H1 (cell line): ENCODE measurements at regions not wholly inside any gene's neighbourhood (a gene's known extent, or its start where the extent isn't known, plus 50 kb on each side); places are given as distances from the start of the nearest gene placed in this dataset.

ENCODE experiments used
- CTCF ChIA-PET: fragments of 300-600 bp; sonication (Branson Sonifier 250); formaldehyde crosslinking; loops from one replicate; lab custom pipeline; 2021; ENCODE audit not compliant: partially characterized antibody; lab: Charles Lee
- POLR2A ChIA-PET: fragments of 300-600 bp; sonication (Branson Sonifier 250); formaldehyde crosslinking; loops from one replicate; lab custom pipeline; 2021; ENCODE audit warnings: inconsistent platforms; ENCODE audit not compliant: partially characterized antibody; lab: Charles Lee
- DNase-seq, 2 experiments: peaks; one replicate each; pipeline versions ENCODE4 v3.0.0 to v3.0.0-alpha.2; 2010 to 2022; ENCODE audit warnings: low spot score in 2 of 2, low read depth in 1 of 2, mixed read lengths in 1 of 2
- FAIRE-seq: peaks from 2 replicates; lab custom pipeline; 2011; peaks lifted over from hg19 to GRCh38; lab: Jason Lieb, UNC
- H2AFZ ChIP-seq: 2 replicates; pipeline ENCODE4 v1.8.1; 2012; ENCODE audit warnings: low read length, inconsistent platforms
- H2AK5ac ChIP-seq: 2 replicates; pipeline ENCODE4 v1.6.1; 2013; ENCODE audit warnings: low read depth, low read length
- H2BK120ac ChIP-seq: replicated peaks from 2 replicates; pipeline ENCODE3; 2013; ENCODE audit warnings: low read depth, low read length, inconsistent platforms
- H2BK12ac ChIP-seq: 2 replicates; pipeline ENCODE4 v1.6.1; 2013; ENCODE audit warnings: low read depth, low read length
- H2BK15ac ChIP-seq: 2 replicates; pipeline ENCODE4 v1.6.1; 2013; ENCODE audit warnings: low read length
- H2BK20ac ChIP-seq: 2 replicates; pipeline ENCODE4 v1.6.1; 2013; ENCODE audit warnings: low read length
- H2BK5ac ChIP-seq: 2 replicates; pipeline ENCODE4 v1.6.1; 2013; ENCODE audit warnings: low read depth, low read length
- H3K14ac ChIP-seq: 2 replicates; pipeline ENCODE4 v1.6.1; 2013; ENCODE audit warnings: inconsistent platforms; ENCODE audit not compliant: insufficient read length
- H3K18ac ChIP-seq: 2 replicates; pipeline ENCODE4 v1.6.1; 2013; ENCODE audit warnings: low read length; ENCODE audit errors: extremely low read depth
- H3K23ac ChIP-seq: 2 replicates; pipeline ENCODE4 v1.6.1; 2013; ENCODE audit warnings: inconsistent platforms; ENCODE audit not compliant: insufficient read length
- H3K23me2 ChIP-seq: 2 replicates; pipeline ENCODE4 v1.6.1; 2013; ENCODE audit warnings: low read depth, low read length
- H3K27ac ChIP-seq: 2 replicates; pipeline ENCODE4 v1.6.1; 2011; ENCODE audit warnings: low read depth, low read length, inconsistent platforms
- H3K27me3 ChIP-seq, 4 experiments: replicated peaks in 1 of 4; 1 replicate in 1 of 4; 2 replicates in 3 of 4; pipeline versions ENCODE4 v1.6.1 to v1.8.1; 2011 to 2013; ENCODE audit warnings: low read length in 3 of 4, mild to moderate bottlenecking in 3 of 4, inconsistent platforms in 2 of 4, mixed read lengths in 2 of 4, moderate library complexity in 1 of 4; ENCODE audit not compliant: control insufficient read depth in 3 of 4, insufficient read depth in 3 of 4; ENCODE audit errors: extremely low read depth in 1 of 4
- H3K36me3 ChIP-seq, 4 experiments: 2 replicates each; pipeline versions ENCODE4 v1.6.1 to v1.8.1; 2011 to 2013; ENCODE audit warnings: mild to moderate bottlenecking in 4 of 4, low read length in 3 of 4, moderate library complexity in 2 of 4, control low read depth in 1 of 4, inconsistent platforms in 1 of 4; ENCODE audit not compliant: insufficient read depth in 4 of 4, control insufficient read depth in 2 of 4
- H3K4ac ChIP-seq: replicated peaks from 2 replicates; pipeline ENCODE3; 2013; ENCODE audit warnings: low read length, low read depth, mixed read lengths, inconsistent platforms; ENCODE audit not compliant: insufficient read length
- H3K4me1 ChIP-seq, 4 experiments: replicated peaks in 1 of 4; 1 replicate in 1 of 4; 2 replicates in 3 of 4; pipeline versions ENCODE4 v1.6.1 to v1.8.1; 2011 to 2013; ENCODE audit warnings: low read length in 3 of 4, inconsistent platforms in 2 of 4, mixed read lengths in 1 of 4; ENCODE audit not compliant: insufficient read depth in 4 of 4, control insufficient read depth in 3 of 4
- H3K4me2 ChIP-seq, 2 experiments: 2 replicates each; pipeline versions ENCODE4 v1.6.1 to v1.8.1; 2011 to 2013; ENCODE audit warnings: low read depth in 2 of 2, low read length in 2 of 2, control low read depth in 1 of 2, inconsistent platforms in 1 of 2, mild to moderate bottlenecking in 1 of 2; ENCODE audit not compliant: insufficient read depth in 1 of 2
- H3K4me3 ChIP-seq, 4 experiments: fragments of 200-600, 300-600 bp in 1 of 4; sonication (generic), shearing (Covaris generic), sonication (Bioruptor Twin) in 1 of 4; 2 replicates each; pipeline versions ENCODE4 v1.5.1 to v1.8.1; 2011 to 2016; ENCODE audit warnings: low read length in 4 of 4, low read depth in 3 of 4, control low read depth in 2 of 4, inconsistent platforms in 2 of 4, mild to moderate bottlenecking in 2 of 4, mixed read lengths in 1 of 4, moderate library complexity in 1 of 4; ENCODE audit not compliant: insufficient read depth in 2 of 4; ENCODE audit errors: extremely low read depth in 1 of 4
- H3K56ac ChIP-seq: replicated peaks from 2 replicates; pipeline ENCODE3; 2013; ENCODE audit warnings: low read depth, mild to moderate bottlenecking, mixed read lengths, low read length, inconsistent platforms; ENCODE audit not compliant: insufficient read length
- H3K79me1 ChIP-seq: 2 replicates; pipeline ENCODE4 v1.6.1; 2013; ENCODE audit warnings: low read depth, low read length, control low read depth
- H3K79me2 ChIP-seq, 2 experiments: 2 replicates each; pipeline versions ENCODE4 v1.6.1 to v1.8.1; 2012 to 2013; ENCODE audit warnings: low read length in 2 of 2, mild to moderate bottlenecking in 2 of 2, inconsistent platforms in 1 of 2; ENCODE audit not compliant: insufficient read depth in 2 of 2, control insufficient read depth in 1 of 2
- H3K9ac ChIP-seq, 4 experiments: replicated peaks in 1 of 4; 1 replicate in 1 of 4; 2 replicates in 3 of 4; pipeline versions ENCODE4 v1.6.1 to v1.8.1; 2011 to 2013; ENCODE audit warnings: low read depth in 3 of 4, low read length in 3 of 4, control low read depth in 2 of 4, mild to moderate bottlenecking in 2 of 4, moderate library complexity in 2 of 4, inconsistent platforms in 1 of 4; ENCODE audit errors: extremely low read depth in 1 of 4
- H3K9me3 ChIP-seq, 2 experiments: 2 replicates each; pipeline versions ENCODE4 v1.6.1 to v1.8.1; 2012 to 2013; ENCODE audit warnings: mild to moderate bottlenecking in 2 of 2, moderate library complexity in 2 of 2, control low read depth in 1 of 2, inconsistent platforms in 1 of 2, low read depth in 1 of 2, low read length in 1 of 2, mixed read lengths in 1 of 2; ENCODE audit not compliant: insufficient read depth in 2 of 2
- H4K20me1 ChIP-seq, 2 experiments: replicated peaks in 1 of 2; 2 replicates each; pipeline versions ENCODE3 to v1.8.1; 2011 to 2013; ENCODE audit warnings: inconsistent platforms in 2 of 2, low read length in 2 of 2, mild to moderate bottlenecking in 1 of 2; ENCODE audit not compliant: insufficient read depth in 2 of 2, control insufficient read depth in 1 of 2
- H4K5ac ChIP-seq: 2 replicates; pipeline ENCODE4 v1.6.1; 2013; ENCODE audit warnings: low read length, low read depth, mixed read lengths, inconsistent platforms; ENCODE audit not compliant: insufficient read length
- H4K8ac ChIP-seq: 2 replicates; pipeline ENCODE4 v1.8.0; 2013; ENCODE audit warnings: mild to moderate bottlenecking, moderate library complexity, low read length, inconsistent platforms; ENCODE audit not compliant: insufficient read depth; ENCODE audit errors: extremely low read depth
- H4K91ac ChIP-seq: replicated peaks from 2 replicates; pipeline ENCODE3; 2013; ENCODE audit warnings: low read length, mixed read lengths, inconsistent platforms; ENCODE audit not compliant: insufficient read length
- CEBPB ChIP-seq: IDR thresholded peaks from 2 replicates; pipeline ENCODE4 v1.6.1; 2012; ENCODE audit warnings: low read depth, low read length
- MAFK ChIP-seq: IDR thresholded peaks from 2 replicates; pipeline ENCODE4 v1.6.1; 2012; ENCODE audit warnings: low read depth, mild to moderate bottlenecking, improper control_type of control experiment, low read length
- TCF12 ChIP-seq: IDR thresholded peaks from 2 replicates; pipeline ENCODE4 v1.6.1; 2011; ENCODE audit warnings: low read depth, mild to moderate bottlenecking, low read length
- whole genome bisulfite sequencing, 2 experiments: shearing (Covaris generic) in 1 of 2; methylation state at CpG; one replicate each; pipeline versions ENCODE4 v1.1.6 to v1.1.7; 2013 to 2015; ENCODE audit warnings: low lambda C conversion rate in 2 of 2, mixed read lengths in 2 of 2, inconsistent platforms in 1 of 2, low coverage in 1 of 2, missing lambda C conversion rate in 1 of 2; ENCODE audit not compliant: insufficient replicate concordance in 2 of 2, insufficient coverage in 1 of 2, insufficient read length in 1 of 2; ENCODE audit errors: extremely low coverage in 1 of 2, missing lambda C conversion rate in 1 of 2; 5-methylcytosine and 5-hydroxymethylcytosine counted together
- TF ChIP-seq, protein P1 (sequence below): IDR thresholded peaks from 2 replicates; pipeline ENCODE4 v1.6.1; 2011; ENCODE audit warnings: low read length, improper control_type of control experiment
- TF ChIP-seq, protein P2 (sequence below): IDR thresholded peaks from 2 replicates; pipeline ENCODE4 v1.6.1; 2012; ENCODE audit warnings: inconsistent platforms

DNA sequence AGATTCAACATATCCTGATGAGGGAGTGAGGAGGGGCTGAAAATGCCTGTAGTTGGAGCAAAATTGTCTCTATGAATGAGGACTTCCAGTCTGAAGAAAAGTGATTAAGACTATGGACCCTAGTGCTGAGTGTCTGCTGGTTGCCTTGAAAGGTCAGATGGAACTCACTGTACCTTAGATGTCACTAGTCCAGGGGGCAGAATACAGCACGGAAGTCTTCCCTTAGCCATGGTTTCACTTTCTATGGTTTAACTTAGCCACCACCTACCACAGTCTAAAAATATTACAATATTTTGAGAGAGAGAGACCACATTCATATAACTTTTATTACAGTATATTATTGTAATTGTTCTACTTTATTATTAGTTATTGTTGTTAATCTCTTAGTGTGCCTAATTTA is 223.1 kb downstream of the FMR1NB start:
- POLR2A ChIA-PET = no interaction called here
- 88% methylated on average over 1 of the region's 1 CpG; no CpG with 5 or more reads in 1 of the 2 experiments for WGBS, 2 experiments
- no peak overlapping the region for H3K56ac ChIP-seq
- TF ChIP-seq, protein P1, sequence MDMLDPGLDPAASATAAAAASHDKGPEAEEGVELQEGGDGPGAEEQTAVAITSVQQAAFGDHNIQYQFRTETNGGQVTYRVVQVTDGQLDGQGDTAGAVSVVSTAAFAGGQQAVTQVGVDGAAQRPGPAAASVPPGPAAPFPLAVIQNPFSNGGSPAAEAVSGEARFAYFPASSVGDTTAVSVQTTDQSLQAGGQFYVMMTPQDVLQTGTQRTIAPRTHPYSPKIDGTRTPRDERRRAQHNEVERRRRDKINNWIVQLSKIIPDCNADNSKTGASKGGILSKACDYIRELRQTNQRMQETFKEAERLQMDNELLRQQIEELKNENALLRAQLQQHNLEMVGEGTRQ = no peak
- TF ChIP-seq, protein P2, sequence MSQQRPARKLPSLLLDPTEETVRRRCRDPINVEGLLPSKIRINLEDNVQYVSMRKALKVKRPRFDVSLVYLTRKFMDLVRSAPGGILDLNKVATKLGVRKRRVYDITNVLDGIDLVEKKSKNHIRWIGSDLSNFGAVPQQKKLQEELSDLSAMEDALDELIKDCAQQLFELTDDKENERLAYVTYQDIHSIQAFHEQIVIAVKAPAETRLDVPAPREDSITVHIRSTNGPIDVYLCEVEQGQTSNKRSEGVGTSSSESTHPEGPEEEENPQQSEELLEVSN = no peak
- TF ChIP-seq CEBPB (no peak), TCF12 (no peak), MAFK (no peak)

More for the DNA sequence above, 223.1 kb downstream of the FMR1NB start:
- DNase-seq (no peak), FAIRE-seq (no peak)
- Histone ChIP-seq H2BK120ac (no peak overlapping the region), H3K14ac (no peak overlapping the region), H3K18ac (no peak overlapping the region), H2AFZ (no peak overlapping the region), H3K4me1 (no peaks in the 10 kb centered on the region), H3K36me3 (no peaks in the 10 kb centered on the region), H3K9me3 (no peaks in the 10 kb centered on the region), H3K4me3 (no peak overlapping the region), H2AK5ac (no peak overlapping the region), H3K79me2 (no peaks in the 10 kb centered on the region), H2BK5ac (no peak overlapping the region), H3K27ac (no peak overlapping the region), H3K23me2 (no peaks in the 10 kb centered on the region), H2BK12ac (no peak overlapping the region), H3K79me1 (no peaks in the 10 kb centered on the region), H4K91ac (no peak overlapping the region), H3K4ac (no peak overlapping the region), H2BK20ac (no peak overlapping the region), H4K20me1 (no peaks in the 10 kb centered on the region), H3K23ac (no peak overlapping the region), H4K5ac (no peak overlapping the region), H3K9ac (no peak overlapping the region), H3K27me3 (no peaks in the 10 kb centered on the region), H2BK15ac (no peak overlapping the region), H3K4me2 (no peak overlapping the region), H4K8ac (no peak overlapping the region)
- CTCF ChIA-PET = no interaction called here
